Immature natural killer cell (primary cell): ENCODE measurements at regions not wholly inside any gene's neighbourhood (a gene's known extent, or its start where the extent isn't known, plus 50 kb on each side); places are given as distances from the start of the nearest gene placed in this dataset.

Experiments used
- DNase-seq, 3 donors: peaks; one replicate each; pipeline ENCODE4 v3.0.0; 2022; ENCODE audit warnings: mixed read lengths in 1 of 3
- H3K27ac Mint-ChIP-seq, 6 donors: one replicate each; pipeline ENCODE4 v1.8.0; 2020; ENCODE audit warnings: mixed read lengths in 6 of 6, mild to moderate bottlenecking in 5 of 6, inconsistent platforms in 4 of 6, moderate library complexity in 3 of 6
- H3K27me3 Mint-ChIP-seq, 3 donors: one replicate each; pipeline ENCODE4 v1.8.0; 2020 to 2021; ENCODE audit warnings: low read depth in 3 of 3, mild to moderate bottlenecking in 3 of 3, mixed read lengths in 3 of 3, moderate library complexity in 3 of 3, inconsistent platforms in 1 of 3
- H3K36me3 Mint-ChIP-seq, 3 donors: one replicate each; pipeline ENCODE4 v1.8.0; 2020; ENCODE audit warnings: mixed read lengths in 3 of 3, inconsistent platforms in 2 of 3, mild to moderate bottlenecking in 2 of 3
- H3K4me1 Mint-ChIP-seq, 2 donors: one replicate each; pipeline ENCODE4 v1.8.0; 2020; ENCODE audit warnings: inconsistent platforms in 2 of 2, mild to moderate bottlenecking in 2 of 2, mixed read lengths in 2 of 2, moderate library complexity in 1 of 2
- H3K4me3 Mint-ChIP-seq, 5 donors: one replicate each; pipeline ENCODE4 v1.8.0; 2020; ENCODE audit warnings: mild to moderate bottlenecking in 5 of 5, mixed read lengths in 5 of 5, inconsistent platforms in 3 of 5, moderate library complexity in 3 of 5
- H3K9me3 Mint-ChIP-seq, 6 donors: one replicate each; pipeline ENCODE4 v1.8.0; 2020; ENCODE audit warnings: mild to moderate bottlenecking in 6 of 6, mixed read lengths in 6 of 6, inconsistent platforms in 4 of 6, moderate library complexity in 3 of 6

DNA sequence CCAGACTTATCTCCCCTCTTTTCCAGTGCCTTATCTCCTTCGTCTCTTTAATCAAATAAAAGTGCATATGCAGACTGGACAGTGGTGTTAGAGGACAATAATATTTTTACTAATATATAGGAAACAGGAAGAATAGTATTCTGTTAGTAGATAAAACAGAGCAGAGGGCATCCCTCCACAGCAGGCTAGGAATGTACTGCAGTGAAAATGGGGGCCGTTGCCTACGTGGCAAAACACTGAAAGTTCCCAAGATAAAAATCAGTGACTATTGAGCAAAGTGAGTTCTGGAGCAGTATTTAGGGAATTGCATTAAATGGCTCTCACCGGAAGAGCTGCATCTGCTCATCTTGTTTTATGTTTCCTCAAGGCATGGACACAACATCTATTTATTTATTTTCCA is 435.0 kb downstream of the CNTN6 start:
- Mint-ChIP-seq H3K27ac (no peak overlapping the region), H3K27me3 (peaks cover 0 to 2% (median 0%) of the 10 kb centered on the region in 3 donors), H3K9me3 (peaks cover 5 to 56% (median 30%) of the 10 kb centered on the region in 6 donors), H3K36me3 (peaks cover 0 to 6% (median 0%) of the 10 kb centered on the region in 3 donors), H3K4me3 (no peak overlapping the region), H3K4me1 (no peaks in the 10 kb centered on the region)
- no peak for DNase-seq

- peaks cover 0 to 6% (median 0%) of the 10 kb centered on the region in 3 donors for H3K36me3 Mint-ChIP-seq
- H3K27me3 Mint-ChIP-seq = peaks cover 0 to 2% (median 0%) of the 10 kb centered on the region in 3 donors
- no peak overlapping the region for H3K4me3 Mint-ChIP-seq
- H3K4me1 Mint-ChIP-seq = no peaks in the 10 kb centered on the region
- H3K9me3 Mint-ChIP-seq = peaks cover 5 to 56% (median 25%) of the 10 kb centered on the region in 6 donors
- no peak overlapping the region for H3K27ac Mint-ChIP-seq
- DNase-seq = no peak
Observed at GRCh38 chr3:1528621-1529020, 435.8 kb downstream of the CNTN6 start.

GRCh38 chr3:1529676-1530075 is 436.9 kb downstream of the CNTN6 start:
- Mint-ChIP-seq H3K4me3 (no peak overlapping the region), H3K4me1 (no peaks in the 10 kb centered on the region), H3K27me3 (peaks cover 0 to 2% (median 0%) of the 10 kb centered on the region in 3 donors), H3K36me3 (peaks cover 0 to 6% (median 0%) of the 10 kb centered on the region in 3 donors), H3K9me3 (peaks cover 3 to 59% (median 28%) of the 10 kb centered on the region in 6 donors), H3K27ac (no peak overlapping the region)
- DNase-seq = no peak

GRCh38 chr3:1531981-1532380 is 439.2 kb downstream of the CNTN6 start:
- peaks cover 0 to 11% (median 0%) of the 10 kb centered on the region in 3 donors for H3K36me3 Mint-ChIP-seq
- H3K27ac Mint-ChIP-seq = no peak overlapping the region
- no peaks in the 10 kb centered on the region for H3K4me1 Mint-ChIP-seq
- peaks cover 1 to 67% (median 31%) of the 10 kb centered on the region in 6 donors for H3K9me3 Mint-ChIP-seq
- peaks cover 0 to 2% (median 0%) of the 10 kb centered on the region in 3 donors for H3K27me3 Mint-ChIP-seq
- no peak overlapping the region for H3K4me3 Mint-ChIP-seq
- DNase-seq = no peak

GRCh38 chr3:1532935-1533606 is 440.2 kb downstream of the CNTN6 start:
- peaks cover 0 to 11% (median 0%) of the 10 kb centered on the region in 3 donors for H3K36me3 Mint-ChIP-seq
- H3K27ac Mint-ChIP-seq = no peak overlapping the region
- DNase-seq = no peak
- peaks cover 4 to 64% (median 31%) of the 10 kb centered on the region in 6 donors for H3K9me3 Mint-ChIP-seq
- no peak overlapping the region for H3K4me3 Mint-ChIP-seq
- no peaks in the 10 kb centered on the region for H3K4me1 Mint-ChIP-seq
- H3K27me3 Mint-ChIP-seq = peaks cover 0 to 2% (median 0%) of the 10 kb centered on the region in 3 donors

DNA sequence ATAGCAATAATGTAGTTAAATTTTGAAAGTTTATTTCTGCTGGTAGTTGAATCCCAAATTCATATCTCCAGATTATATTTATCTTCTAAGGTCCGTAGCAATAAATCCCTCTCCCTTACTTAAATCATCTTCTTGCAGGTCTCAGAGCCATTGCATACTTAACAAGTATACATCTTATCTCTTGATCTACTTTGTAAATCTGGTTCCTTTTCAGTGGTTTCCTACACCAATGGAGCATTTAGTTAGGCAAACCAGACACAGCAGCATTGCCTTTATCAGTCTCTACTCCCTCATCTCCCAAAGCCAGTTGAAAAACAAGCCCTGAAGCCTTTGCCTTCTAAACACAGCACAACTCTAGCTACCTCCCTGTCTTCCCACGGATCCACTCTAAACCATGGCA is 440.9 kb downstream of the CNTN6 start:
- H3K36me3 Mint-ChIP-seq = peaks cover 0 to 11% (median 0%) of the 10 kb centered on the region in 3 donors
- no peaks in the 10 kb centered on the region for H3K4me1 Mint-ChIP-seq
- H3K27ac Mint-ChIP-seq = no peak overlapping the region
- peaks cover 5 to 60% (median 29%) of the 10 kb centered on the region in 6 donors for H3K9me3 Mint-ChIP-seq
- no peak overlapping the region for H3K4me3 Mint-ChIP-seq
- DNase-seq = no peak
- no peaks in the 10 kb centered on the region for H3K27me3 Mint-ChIP-seq

GRCh38 chr3:1534252-1534651 is 441.4 kb downstream of the CNTN6 start:
- Mint-ChIP-seq H3K36me3 (peaks cover 0 to 11% (median 0%) of the 10 kb centered on the region in 3 donors), H3K9me3 (peaks cover 9 to 63% (median 33%) of the 10 kb centered on the region in 6 donors), H3K4me3 (no peak overlapping the region), H3K4me1 (no peaks in the 10 kb centered on the region), H3K27ac (no peak overlapping the region), H3K27me3 (no peaks in the 10 kb centered on the region)
- no peak for DNase-seq

DNA sequence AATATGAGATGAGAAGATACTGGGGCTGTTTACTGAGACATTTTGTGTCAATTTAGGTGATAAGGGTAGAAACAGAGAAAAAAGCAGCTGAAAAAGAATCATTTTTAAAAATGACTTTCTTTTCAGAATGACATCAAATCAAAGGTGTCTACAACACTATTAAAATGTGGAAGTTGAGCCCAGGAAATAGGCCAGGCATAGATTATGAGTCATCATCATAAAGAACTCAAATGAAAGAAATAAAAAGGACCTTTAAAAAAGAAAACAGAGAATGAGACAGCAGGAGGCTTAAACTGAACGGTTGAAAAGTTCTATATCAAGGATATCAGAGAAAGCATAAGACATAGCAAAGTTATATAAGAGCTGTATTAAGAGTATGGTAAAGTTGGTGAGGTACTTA is 442.5 kb downstream of the CNTN6 start:
- Mint-ChIP-seq H3K9me3 (peaks cover 9 to 57% (median 32%) of the 10 kb centered on the region in 6 donors), H3K27ac (no peak overlapping the region), H3K4me1 (no peaks in the 10 kb centered on the region), H3K36me3 (peaks cover 0 to 5% (median 0%) of the 10 kb centered on the region in 3 donors), H3K4me3 (no peak overlapping the region), H3K27me3 (no peaks in the 10 kb centered on the region)
- no peak for DNase-seq

- DNase-seq = no peak
- no peak overlapping the region for H3K4me3 Mint-ChIP-seq
- H3K4me1 Mint-ChIP-seq = no peaks in the 10 kb centered on the region
- H3K27me3 Mint-ChIP-seq = peaks cover 0 to 1% (median 0%) of the 10 kb centered on the region in 3 donors
- peaks cover 6 to 40% (median 22%) of the 10 kb centered on the region in 6 donors for H3K9me3 Mint-ChIP-seq
- H3K27ac Mint-ChIP-seq = no peak overlapping the region
- no peaks in the 10 kb centered on the region for H3K36me3 Mint-ChIP-seq
Observed at GRCh38 chr3:1540686-1541085, 447.9 kb downstream of the CNTN6 start.

- H3K27ac Mint-ChIP-seq = no peak overlapping the region
- H3K27me3 Mint-ChIP-seq = no peaks in the 10 kb centered on the region
- no peaks in the 10 kb centered on the region for H3K36me3 Mint-ChIP-seq
- no peak for DNase-seq
- H3K4me3 Mint-ChIP-seq = no peak overlapping the region
- peaks cover 7 to 40% (median 14%) of the 10 kb centered on the region in 6 donors for H3K9me3 Mint-ChIP-seq
- H3K4me1 Mint-ChIP-seq = no peaks in the 10 kb centered on the region
Observed at GRCh38 chr3:1551741-1552140, 458.9 kb downstream of the CNTN6 start.

DNA sequence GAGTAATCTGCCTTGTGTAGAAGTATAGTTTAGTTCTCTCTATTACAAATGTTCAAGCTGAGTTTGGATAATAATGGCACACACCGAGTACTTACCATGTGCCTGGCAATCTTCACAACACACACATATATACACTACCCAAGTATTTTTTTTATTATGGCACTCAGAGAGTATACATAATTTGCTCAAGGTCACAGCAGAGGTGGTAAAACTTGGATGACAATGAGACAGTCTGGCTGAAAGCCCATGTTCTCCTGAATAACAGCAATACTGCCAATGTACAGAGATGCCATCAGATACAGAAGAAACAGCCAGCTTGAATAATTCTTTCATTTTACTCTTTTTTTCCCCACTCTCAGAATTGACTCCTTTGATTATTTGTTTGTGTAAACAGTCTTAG is 460.0 kb downstream of the CNTN6 start:
- H3K4me3 Mint-ChIP-seq = no peak overlapping the region
- no peak for DNase-seq
- H3K27me3 Mint-ChIP-seq = no peaks in the 10 kb centered on the region
- no peaks in the 10 kb centered on the region for H3K36me3 Mint-ChIP-seq
- no peak overlapping the region for H3K27ac Mint-ChIP-seq
- H3K9me3 Mint-ChIP-seq = peaks cover 4 to 40% (median 12%) of the 10 kb centered on the region in 6 donors
- no peaks in the 10 kb centered on the region for H3K4me1 Mint-ChIP-seq

DNA sequence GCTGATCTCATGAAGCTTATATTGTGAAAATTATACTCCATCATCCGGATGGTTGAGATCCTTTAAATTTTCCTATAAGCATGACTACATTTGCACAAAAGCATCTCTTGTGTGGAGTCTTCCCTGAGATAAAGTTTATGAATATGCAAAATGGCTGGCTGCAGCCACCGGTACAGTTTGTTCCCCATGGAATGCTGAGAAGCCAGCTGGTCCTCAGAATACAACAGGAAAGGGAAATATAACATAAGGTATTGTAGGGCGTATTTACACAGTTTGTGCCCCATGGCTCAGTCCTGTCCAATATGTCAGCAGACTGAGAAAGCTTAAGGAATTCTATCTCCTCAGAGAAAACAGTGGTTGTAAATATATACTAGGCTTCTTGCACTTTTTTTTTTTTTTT is 468.6 kb downstream of the CNTN6 start:
- Mint-ChIP-seq H3K4me1 (no peaks in the 10 kb centered on the region), H3K27me3 (peaks cover 0 to 2% (median 0%) of the 10 kb centered on the region in 3 donors), H3K9me3 (peaks cover 7 to 50% (median 17%) of the 10 kb centered on the region in 6 donors), H3K4me3 (no peak overlapping the region), H3K36me3 (no peaks in the 10 kb centered on the region), H3K27ac (no peak overlapping the region)
- no peak for DNase-seq

GRCh38 chr3:1571736-1572135 is 478.9 kb downstream of the CNTN6 start:
- no peaks in the 10 kb centered on the region for H3K27me3 Mint-ChIP-seq
- H3K9me3 Mint-ChIP-seq = peaks cover 12 to 40% (median 21%) of the 10 kb centered on the region in 6 donors
- H3K4me1 Mint-ChIP-seq = no peaks in the 10 kb centered on the region
- H3K4me3 Mint-ChIP-seq = no peak overlapping the region
- no peak overlapping the region for H3K27ac Mint-ChIP-seq
- peaks cover 0 to 4% (median 0%) of the 10 kb centered on the region in 3 donors for H3K36me3 Mint-ChIP-seq
- DNase-seq = no peak

DNA sequence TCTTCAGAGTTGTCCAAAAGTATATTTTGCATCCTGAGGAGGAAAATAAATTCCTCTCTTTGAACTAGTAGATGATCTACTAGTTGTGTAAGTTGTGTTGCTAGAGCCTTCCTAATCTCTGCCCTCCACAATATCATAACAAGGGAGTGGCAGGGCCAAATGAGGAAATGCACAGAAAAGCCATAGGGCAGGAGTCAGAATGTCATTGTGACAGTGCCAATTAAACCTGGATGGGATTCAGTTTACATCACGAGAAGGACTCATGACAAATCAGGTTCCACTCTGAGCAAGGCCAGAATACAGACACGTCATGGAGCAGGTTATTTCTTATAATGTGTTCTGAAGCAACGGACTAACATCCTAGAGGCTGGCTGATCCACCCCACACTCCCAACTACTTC is 483.2 kb downstream of the CNTN6 start:
- DNase-seq = no peak
- no peaks in the 10 kb centered on the region for H3K27me3 Mint-ChIP-seq
- H3K27ac Mint-ChIP-seq = no peak overlapping the region
- H3K9me3 Mint-ChIP-seq = peaks cover 11 to 34% (median 18%) of the 10 kb centered on the region in 6 donors
- no peak overlapping the region for H3K4me3 Mint-ChIP-seq
- no peaks in the 10 kb centered on the region for H3K36me3 Mint-ChIP-seq
- H3K4me1 Mint-ChIP-seq = no peaks in the 10 kb centered on the region
